OCI-LY3 (cell line): ENCODE measurements at regions not wholly inside any gene's neighbourhood (a gene's known extent, or its start where the extent isn't known, plus 50 kb on each side); places are given as distances from the start of the nearest gene placed in this dataset.

Experiments
- H2AFZ ChIP-seq: fragments of 200-600, 300-600 bp; shearing (Covaris generic); 2 replicates; pipeline ENCODE4 v1.6.0; 2014; ENCODE audit warnings: antibody characterized with exemption, low read depth, low read length
- H3K27ac ChIP-seq: fragments of 200-600, 300-600 bp; sonication (generic); 2 replicates; pipeline ENCODE4 v1.5.1; 2014; ENCODE audit warnings: mild to moderate bottlenecking, low read length, moderate library complexity, mixed read lengths
- H3K27me3 ChIP-seq: fragments of 200-600, 300-600 bp; sonication (generic); 2 replicates; pipeline ENCODE4 v1.6.1; 2014; ENCODE audit warnings: low read depth, low read length, mixed read lengths
- H3K36me3 ChIP-seq: fragments of 200-600, 300-600 bp; sonication (generic); replicated peaks from 2 replicates; pipeline ENCODE3; 2014; ENCODE audit warnings: low read depth, low read length, mixed read lengths
- H3K4me1 ChIP-seq: fragments of 300-600, 200-600 bp; sonication (generic); 2 replicates; pipeline ENCODE4 v1.6.1; 2014; ENCODE audit warnings: low read length, mixed read lengths
- H3K4me2 ChIP-seq: fragments of 200-600, 300-600 bp; sonication (generic); 2 replicates; pipeline ENCODE4 v1.6.1; 2014; ENCODE audit warnings: low read length, mixed read lengths
- H3K4me3 ChIP-seq: fragments of 300-600, 200-600 bp; sonication (generic); 2 replicates; pipeline ENCODE4 v1.5.1; 2014; ENCODE audit warnings: antibody characterized with exemption, mild to moderate bottlenecking, low read length, moderate library complexity
- H3K79me2 ChIP-seq: fragments of 300-600, 200-600 bp; shearing (Covaris generic); 2 replicates; pipeline ENCODE4 v1.6.1; 2014; ENCODE audit warnings: mild to moderate bottlenecking, low read length, mixed read lengths
- H3K9ac ChIP-seq: fragments of 300-600, 200-600 bp; shearing (Covaris generic); 2 replicates; pipeline ENCODE4 v1.6.0; 2014; ENCODE audit warnings: mild to moderate bottlenecking, low read length, moderate library complexity
- H3K9me3 ChIP-seq: fragments of 200-600, 300-600 bp; shearing (Covaris generic); 2 replicates; pipeline ENCODE4 v1.6.1; 2014; ENCODE audit warnings: low read length, mixed read lengths; ENCODE audit not compliant: insufficient read depth
- H4K20me1 ChIP-seq: fragments of 200-600, 300-600 bp; sonication (generic); 2 replicates; pipeline ENCODE4 v1.6.1; 2016; ENCODE audit warnings: low read length, mixed read lengths; ENCODE audit not compliant: insufficient read depth
- EZH2phosphoT487 ChIP-seq: fragments of 200-600 bp; shearing (Covaris generic); IDR thresholded peaks from 2 replicates; pipeline ENCODE4 v1.6.1; 2018; ENCODE audit warnings: antibody characterized with exemption, mixed run types, low read depth
- TF ChIP-seq, protein P1 (sequence below): fragments of 200-600, 300-600 bp; sonication (generic); IDR thresholded peaks from 2 replicates; pipeline ENCODE4 v1.5.1; 2014; ENCODE audit warnings: antibody characterized with exemption, low read length, low read depth

DNA sequence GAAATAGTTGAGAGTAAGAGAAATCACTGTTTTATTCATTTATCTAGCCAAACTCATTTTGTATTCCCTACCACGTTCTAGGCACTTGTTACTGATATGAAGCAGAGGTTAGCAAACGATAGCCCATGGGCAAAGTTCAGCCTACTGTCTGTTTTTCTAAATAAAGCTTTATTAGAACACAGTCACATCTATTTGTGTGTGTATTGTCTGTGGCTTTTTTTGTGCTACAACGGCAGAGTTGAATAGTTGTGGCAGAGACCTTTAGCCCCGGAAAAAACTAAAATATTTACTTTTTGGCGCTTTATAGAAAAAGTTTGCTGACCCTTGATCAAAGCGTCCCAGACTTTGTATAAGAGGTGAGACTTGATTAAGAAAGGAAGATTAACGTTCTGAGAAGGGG is 289.1 kb upstream of the CFAP20DC start:
- TF ChIP-seq EZH2phosphoT487, result no peak
- TF ChIP-seq, protein P1, sequence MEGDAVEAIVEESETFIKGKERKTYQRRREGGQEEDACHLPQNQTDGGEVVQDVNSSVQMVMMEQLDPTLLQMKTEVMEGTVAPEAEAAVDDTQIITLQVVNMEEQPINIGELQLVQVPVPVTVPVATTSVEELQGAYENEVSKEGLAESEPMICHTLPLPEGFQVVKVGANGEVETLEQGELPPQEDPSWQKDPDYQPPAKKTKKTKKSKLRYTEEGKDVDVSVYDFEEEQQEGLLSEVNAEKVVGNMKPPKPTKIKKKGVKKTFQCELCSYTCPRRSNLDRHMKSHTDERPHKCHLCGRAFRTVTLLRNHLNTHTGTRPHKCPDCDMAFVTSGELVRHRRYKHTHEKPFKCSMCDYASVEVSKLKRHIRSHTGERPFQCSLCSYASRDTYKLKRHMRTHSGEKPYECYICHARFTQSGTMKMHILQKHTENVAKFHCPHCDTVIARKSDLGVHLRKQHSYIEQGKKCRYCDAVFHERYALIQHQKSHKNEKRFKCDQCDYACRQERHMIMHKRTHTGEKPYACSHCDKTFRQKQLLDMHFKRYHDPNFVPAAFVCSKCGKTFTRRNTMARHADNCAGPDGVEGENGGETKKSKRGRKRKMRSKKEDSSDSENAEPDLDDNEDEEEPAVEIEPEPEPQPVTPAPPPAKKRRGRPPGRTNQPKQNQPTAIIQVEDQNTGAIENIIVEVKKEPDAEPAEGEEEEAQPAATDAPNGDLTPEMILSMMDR, result no peak
- H3K4me3 ChIP-seq, result no peak overlapping the region
- H3K27ac ChIP-seq, result no peak overlapping the region
- peaks cover 16% of the 10 kb centered on the region for H3K4me1 ChIP-seq
- H3K9me3 ChIP-seq, result no peaks in the 10 kb centered on the region
- H3K4me2 ChIP-seq, result no peak overlapping the region
- no peak overlapping the region for H3K9ac ChIP-seq
- no peak overlapping the region for H2AFZ ChIP-seq
- no peaks in the 10 kb centered on the region for H4K20me1 ChIP-seq
- no peaks in the 10 kb centered on the region for H3K79me2 ChIP-seq
- no peaks in the 10 kb centered on the region for H3K27me3 ChIP-seq
- H3K36me3 ChIP-seq, result no peaks in the 10 kb centered on the region

DNA sequence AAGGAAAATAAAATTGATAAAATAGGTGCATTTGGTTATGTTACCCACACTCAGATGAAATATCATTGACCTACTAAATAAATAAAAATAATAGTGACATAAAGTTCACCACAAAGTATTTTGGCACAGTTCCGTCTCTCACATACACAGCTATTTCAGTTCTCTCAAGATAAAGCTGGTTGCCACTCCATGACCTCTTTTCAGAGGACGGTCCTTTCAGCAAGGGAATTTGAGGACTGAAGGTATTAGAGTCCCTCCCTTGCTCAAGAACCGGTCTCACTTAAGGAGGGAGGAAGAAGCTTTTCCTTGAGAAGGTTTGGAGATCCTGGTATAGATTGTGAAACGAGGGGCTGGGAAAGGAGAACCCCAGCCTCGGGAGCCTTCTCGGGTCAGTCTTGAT is 285.5 kb upstream of the CFAP20DC start:
- no peak overlapping the region for H3K4me2 ChIP-seq
- no peak overlapping the region for H3K27ac ChIP-seq

DNA sequence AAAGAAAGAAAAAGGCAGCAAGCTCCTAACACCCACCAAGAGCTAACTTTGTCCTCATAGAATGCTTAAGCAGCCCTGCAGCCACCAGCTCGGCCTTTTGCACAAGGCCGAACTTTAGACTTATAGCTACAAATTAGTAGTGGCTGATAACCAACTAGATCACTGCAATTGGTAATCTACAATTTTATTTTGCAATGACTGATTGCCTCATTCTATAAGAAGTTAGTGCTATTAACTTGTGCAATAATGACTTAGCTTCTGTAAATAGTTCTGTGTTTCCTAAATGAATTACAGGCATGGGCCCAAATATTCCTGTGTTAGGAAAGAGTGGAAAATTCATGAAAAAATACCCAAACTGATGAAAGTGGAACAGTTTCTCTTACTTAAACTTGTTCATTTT is 284.8 kb upstream of the CFAP20DC start:
- H4K20me1 ChIP-seq, result no peaks in the 10 kb centered on the region
- no peaks in the 10 kb centered on the region for H3K9me3 ChIP-seq
- TF ChIP-seq EZH2phosphoT487, result no peak
- TF ChIP-seq, protein P1, result no peak
- peaks cover 2% of the 10 kb centered on the region for H3K4me1 ChIP-seq
- no peak overlapping the region for H3K4me3 ChIP-seq
- no peaks in the 10 kb centered on the region for H3K27me3 ChIP-seq
- H2AFZ ChIP-seq, result no peak overlapping the region
- no peak overlapping the region for H3K4me2 ChIP-seq
- H3K36me3 ChIP-seq, result peaks cover 3% of the 10 kb centered on the region
- H3K27ac ChIP-seq, result no peak overlapping the region
- no peaks in the 10 kb centered on the region for H3K79me2 ChIP-seq
- no peak overlapping the region for H3K9ac ChIP-seq

More for the DNA sequence above, 285.5 kb upstream of the CFAP20DC start:
- H3K9ac ChIP-seq, result no peak overlapping the region
- no peaks in the 10 kb centered on the region for H4K20me1 ChIP-seq
- H3K4me3 ChIP-seq, result no peak overlapping the region
- H3K79me2 ChIP-seq, result no peaks in the 10 kb centered on the region
- H3K9me3 ChIP-seq, result no peaks in the 10 kb centered on the region
- peaks cover 3% of the 10 kb centered on the region for H3K36me3 ChIP-seq
- no peaks in the 10 kb centered on the region for H3K27me3 ChIP-seq
- TF ChIP-seq, protein P1, result no peak
- TF ChIP-seq EZH2phosphoT487, result no peak
- H2AFZ ChIP-seq, result no peak overlapping the region
- peaks cover 10% of the 10 kb centered on the region for H3K4me1 ChIP-seq

GRCh38 chr3:59327376-59327808 is 277.6 kb upstream of the CFAP20DC start:
- no peak for TF ChIP-seq EZH2phosphoT487
- TF ChIP-seq, protein P1, result no peak
- Histone ChIP-seq H3K4me1 (no peaks in the 10 kb centered on the region), H3K9me3 (no peaks in the 10 kb centered on the region), H3K36me3 (no peaks in the 10 kb centered on the region), H4K20me1 (no peaks in the 10 kb centered on the region), H3K79me2 (no peaks in the 10 kb centered on the region), H3K9ac (no peak overlapping the region), H3K4me3 (no peak overlapping the region), H3K27me3 (no peaks in the 10 kb centered on the region), H3K4me2 (no peak overlapping the region), H2AFZ (no peak overlapping the region), H3K27ac (no peak overlapping the region)
